Vagina (tissue), 2 donors: ENCODE measurements at regions not wholly inside any gene's neighbourhood (a gene's known extent, or its start where the extent isn't known, plus 50 kb on each side); places are given as distances from the start of the nearest gene placed in this dataset.
"Not testable (repeated sequence)": the region's sequence is repeated elsewhere in the genome, so short reads cannot be mapped to it uniquely, and the experiment has no call there.

Experiments
- DNase-seq, 2 donors: peaks; one replicate each; pipeline ENCODE4 v3.0.0-alpha.2; 2017; ENCODE audit errors: extremely low spot score in 2 of 2
- H3K27ac ChIP-seq: fragments of 200-600 bp; sonication (generic); one replicate; pipeline ENCODE4 v1.5.1; 2019
- H3K27me3 ChIP-seq: fragments of 200-600 bp; sonication (generic); one replicate; pipeline ENCODE4 v1.5.1; 2019
- H3K36me3 ChIP-seq, 2 donors: fragments of 200-600 bp; sonication (generic); one replicate each; pipeline ENCODE4 v1.5.1; 2017 to 2019
- H3K4me1 ChIP-seq: fragments of 200-600 bp; sonication (generic); one replicate; pipeline ENCODE4 v1.5.1; 2019
- H3K4me3 ChIP-seq, 2 donors: fragments of 200-600 bp; sonication (generic); 1 replicate in 1 of 2; 2 replicates in 1 of 2; pipeline ENCODE4 v1.5.1; 2016 to 2019
- H3K9me3 ChIP-seq: fragments of 200-600 bp; sonication (generic); one replicate; pipeline ENCODE4 v1.5.1; 2019
- POLR2A ChIP-seq, 2 donors: fragments of 450-650 bp; IDR thresholded peaks; one replicate each; pipeline ENCODE4 v1.6.1; 2017; ENCODE audit warnings: antibody characterized with exemption in 2 of 2, mild to moderate bottlenecking in 2 of 2, moderate library complexity in 2 of 2
- POLR2AphosphoS5 ChIP-seq, 2 donors: sonication (generic); formaldehyde crosslinking; IDR thresholded peaks; one replicate each; pipeline ENCODE4 v1.9.0; 2017; ENCODE audit warnings: antibody characterized with exemption in 2 of 2, mild to moderate bottlenecking in 2 of 2, low read depth in 1 of 2; ENCODE audit not compliant: insufficient read depth in 1 of 2
- intact Hi-C: fragments of 100-400 bp; cut with DNase I; formaldehyde crosslinking; loops from one replicate; pipeline ENCODE4 v1.15.1; 2023
- TF ChIP-seq, protein P1 (sequence below), 3 experiments: fragments of 450-650 bp in 2 of 3; fragments of 200-600 bp in 1 of 3; sonication (generic) in 1 of 3; IDR thresholded peaks; one replicate each; pipeline ENCODE4 v1.5.1; 2017 to 2019; ENCODE audit warnings: antibody characterized with exemption in 3 of 3, mild to moderate bottlenecking in 2 of 3, moderate library complexity in 2 of 3

DNA sequence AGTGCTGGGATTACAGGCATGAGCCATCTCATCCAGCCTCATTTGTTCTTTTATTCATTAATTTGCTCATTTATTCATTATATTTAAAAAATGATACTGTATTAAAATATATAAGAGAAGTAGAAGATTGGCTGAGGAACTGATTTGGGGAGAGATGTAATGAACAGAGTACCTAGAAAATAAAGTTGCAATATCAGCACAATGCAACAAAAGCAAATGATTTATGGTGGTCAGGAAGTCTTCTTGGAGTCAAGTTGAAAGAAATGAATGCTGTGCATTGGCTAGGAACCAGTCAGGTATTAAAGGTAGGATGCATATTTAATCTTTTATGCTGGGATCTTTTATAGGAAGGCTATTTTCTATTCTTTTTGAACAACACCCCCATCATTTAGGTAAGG, 152.2 kb downstream of the C3orf38 start:
- no peak for DNase-seq
- no peaks in the 10 kb centered on the region for H3K9me3 ChIP-seq
- no peak overlapping the region for H3K4me3 ChIP-seq
- no peaks in the 10 kb centered on the region for H3K4me1 ChIP-seq
- H3K36me3 ChIP-seq = no peaks in the 10 kb centered on the region
- TF ChIP-seq POLR2AphosphoS5 (IDR thresholded peaks at IDR 0.05; ENCODE audit: insufficient read depth in 1 of 2, low read depth in 1 of 2) = no peak
- TF ChIP-seq POLR2A (IDR thresholded peaks at IDR 0.05) = no peak
- TF ChIP-seq, protein P1, sequence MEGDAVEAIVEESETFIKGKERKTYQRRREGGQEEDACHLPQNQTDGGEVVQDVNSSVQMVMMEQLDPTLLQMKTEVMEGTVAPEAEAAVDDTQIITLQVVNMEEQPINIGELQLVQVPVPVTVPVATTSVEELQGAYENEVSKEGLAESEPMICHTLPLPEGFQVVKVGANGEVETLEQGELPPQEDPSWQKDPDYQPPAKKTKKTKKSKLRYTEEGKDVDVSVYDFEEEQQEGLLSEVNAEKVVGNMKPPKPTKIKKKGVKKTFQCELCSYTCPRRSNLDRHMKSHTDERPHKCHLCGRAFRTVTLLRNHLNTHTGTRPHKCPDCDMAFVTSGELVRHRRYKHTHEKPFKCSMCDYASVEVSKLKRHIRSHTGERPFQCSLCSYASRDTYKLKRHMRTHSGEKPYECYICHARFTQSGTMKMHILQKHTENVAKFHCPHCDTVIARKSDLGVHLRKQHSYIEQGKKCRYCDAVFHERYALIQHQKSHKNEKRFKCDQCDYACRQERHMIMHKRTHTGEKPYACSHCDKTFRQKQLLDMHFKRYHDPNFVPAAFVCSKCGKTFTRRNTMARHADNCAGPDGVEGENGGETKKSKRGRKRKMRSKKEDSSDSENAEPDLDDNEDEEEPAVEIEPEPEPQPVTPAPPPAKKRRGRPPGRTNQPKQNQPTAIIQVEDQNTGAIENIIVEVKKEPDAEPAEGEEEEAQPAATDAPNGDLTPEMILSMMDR (IDR thresholded peaks at IDR 0.05) = no peak
- intact Hi-C loops = no loop called here
- H3K27me3 ChIP-seq = no peaks in the 10 kb centered on the region
- no peak overlapping the region for H3K27ac ChIP-seq

DNA sequence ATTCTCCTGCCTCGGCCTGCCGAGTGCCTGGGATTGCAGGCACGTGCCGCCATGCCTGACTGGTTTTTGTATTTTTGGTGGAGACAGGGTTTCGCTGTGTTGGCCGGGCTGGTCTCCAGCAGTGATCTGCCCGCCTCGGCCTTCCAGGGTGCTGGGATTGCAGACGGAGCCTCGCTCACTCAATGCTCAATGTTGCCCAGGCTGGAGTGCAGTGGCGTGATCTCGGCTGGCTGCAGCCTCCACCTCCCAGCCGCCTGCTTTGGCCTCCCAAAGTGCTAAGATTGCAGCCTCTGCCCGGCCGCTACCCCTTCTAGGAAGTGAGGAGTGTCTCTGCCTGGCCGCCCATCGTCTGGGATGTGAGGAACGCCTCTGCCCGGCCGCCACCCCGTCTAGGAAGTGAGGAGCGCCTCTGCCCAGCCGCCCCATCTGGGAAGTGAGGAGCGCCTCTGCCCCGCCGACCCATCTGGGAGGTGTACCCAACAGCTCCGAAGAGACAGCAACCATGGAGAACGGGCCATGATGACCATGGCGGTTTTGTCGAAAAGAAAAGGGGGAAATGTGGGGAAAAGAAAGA, 153.7 kb downstream of the C3orf38 start:
- H3K36me3 ChIP-seq, intact Hi-C loops, H3K4me1 ChIP-seq, H3K9me3 ChIP-seq, H3K27ac ChIP-seq, H3K4me3 ChIP-seq, H3K27me3 ChIP-seq, DNase-seq: not testable (repeated sequence)

DNA sequence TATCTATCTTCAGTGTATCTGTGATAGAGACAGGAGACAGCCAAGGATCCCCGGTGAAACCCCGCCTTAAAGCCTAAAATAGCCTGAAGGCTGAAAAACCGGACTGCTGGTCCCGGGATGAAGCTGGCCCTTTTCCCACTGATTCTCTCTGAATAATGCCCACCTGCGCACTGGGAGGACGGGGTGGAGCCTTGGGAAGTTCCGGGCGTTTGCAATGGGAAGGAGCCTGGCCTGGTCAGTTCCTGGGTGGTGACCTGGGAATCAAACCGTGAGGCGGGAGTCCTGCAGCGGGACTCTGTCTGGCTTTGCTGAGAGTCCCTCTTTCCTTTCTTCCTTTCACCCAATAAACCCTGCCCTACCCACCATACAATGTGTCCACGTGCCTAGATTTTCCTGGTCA, 157.9 kb downstream of the C3orf38 start:
- Histone ChIP-seq H3K36me3 (no peaks in the 10 kb centered on the region), H3K27ac (no peak overlapping the region), H3K4me3 (no peak overlapping the region), H3K27me3 (no peaks in the 10 kb centered on the region), H3K9me3 (no peaks in the 10 kb centered on the region), H3K4me1 (no peaks in the 10 kb centered on the region)
- no peak for DNase-seq
- intact Hi-C loops = no loop called here
- TF ChIP-seq POLR2A (IDR thresholded peaks at IDR 0.05) (no peak), POLR2AphosphoS5 (IDR thresholded peaks at IDR 0.05; ENCODE audit: insufficient read depth in 1 of 2, low read depth in 1 of 2) (no peak)
- TF ChIP-seq, protein P1 (IDR thresholded peaks at IDR 0.05) = no peak

DNA sequence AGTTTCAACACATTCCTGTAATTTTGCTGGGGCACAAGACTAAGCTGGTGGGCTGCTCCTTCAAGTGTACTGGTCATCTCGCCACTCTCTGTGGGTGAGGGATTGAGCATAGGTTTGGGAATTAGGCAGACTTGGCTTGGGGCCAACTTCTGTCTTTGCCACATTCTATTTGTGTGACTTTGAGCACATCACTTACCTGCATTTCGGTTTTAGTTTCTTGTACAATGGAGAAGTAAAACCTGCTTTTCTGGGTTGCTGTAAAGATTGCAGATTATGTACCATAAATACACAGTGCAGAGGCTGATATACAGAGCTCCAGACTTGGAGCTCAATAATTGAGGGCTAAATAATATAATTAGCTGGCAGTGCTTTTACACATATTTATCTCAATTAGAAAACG, 162.1 kb downstream of the C3orf38 start:
- no peaks in the 10 kb centered on the region for H3K27me3 ChIP-seq
- DNase-seq = no peak
- H3K36me3 ChIP-seq = no peaks in the 10 kb centered on the region
- no peak overlapping the region for H3K4me3 ChIP-seq
- H3K4me1 ChIP-seq = no peaks in the 10 kb centered on the region
- intact Hi-C loops = no loop called here
- TF ChIP-seq POLR2A (IDR thresholded peaks at IDR 0.05) (no peak), POLR2AphosphoS5 (IDR thresholded peaks at IDR 0.05; ENCODE audit: insufficient read depth in 1 of 2, low read depth in 1 of 2) (no peak)
- TF ChIP-seq, protein P1 (IDR thresholded peaks at IDR 0.05) = no peak
- H3K9me3 ChIP-seq = no peaks in the 10 kb centered on the region
- no peak overlapping the region for H3K27ac ChIP-seq

DNA sequence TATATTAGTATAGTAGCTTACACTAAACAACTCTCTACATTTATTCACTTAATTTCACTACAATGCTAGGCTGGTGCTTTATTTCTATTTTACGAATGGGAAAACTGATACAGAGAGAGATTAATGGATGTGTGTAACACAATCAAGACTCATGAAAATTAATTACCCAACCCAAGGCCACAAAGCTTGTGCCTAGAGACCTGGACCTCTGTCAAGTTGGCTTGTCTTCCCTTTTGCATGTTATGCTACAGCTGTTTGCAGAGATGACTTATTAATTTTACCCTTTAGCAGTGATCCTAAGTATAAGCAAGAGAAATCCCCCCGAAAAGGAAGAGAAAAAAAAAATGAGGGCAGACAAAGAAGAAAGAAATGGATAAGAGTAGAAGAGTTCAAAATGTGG, 162.5 kb downstream of the C3orf38 start:
- DNase-seq = no peak
- Histone ChIP-seq H3K4me3 (no peak overlapping the region), H3K9me3 (no peaks in the 10 kb centered on the region), H3K27ac (no peak overlapping the region), H3K4me1 (no peaks in the 10 kb centered on the region), H3K36me3 (no peaks in the 10 kb centered on the region), H3K27me3 (no peaks in the 10 kb centered on the region)
- intact Hi-C loops = no loop called here
- TF ChIP-seq POLR2AphosphoS5 (IDR thresholded peaks at IDR 0.05; ENCODE audit: insufficient read depth in 1 of 2, low read depth in 1 of 2) (no peak), POLR2A (IDR thresholded peaks at IDR 0.05) (no peak)
- TF ChIP-seq, protein P1 (IDR thresholded peaks at IDR 0.05) = no peak
